NCI-H446 (cell line): ENCODE measurements at regions not wholly inside any gene's neighbourhood (a gene's known extent, or its start where the extent isn't known, plus 50 kb on each side); places are given as distances from the start of the nearest gene placed in this dataset.
"Not testable (repeated sequence)": the region's sequence is repeated elsewhere in the genome, so short reads cannot be mapped to it uniquely, and the experiment has no call there.

Source experiments
- DNase-seq, 2 experiments: peaks; one replicate each; lab custom pipeline; 2025; lab: John Stamatoyannopoulos, UW

- no peak for DNase-seq
Measured at GRCh38 chr5:103772248-103772647, 209.7 kb upstream of the NUDT12 start.

- DNase-seq, result no peak
Measured at GRCh38 chr5:103764403-103764802, 201.8 kb upstream of the NUDT12 start.

- DNase-seq, result peak in 1 of 2 experiments; percentile 46
Measured at GRCh38 chr5:103758996-103759395, 196.4 kb upstream of the NUDT12 start.

DNA sequence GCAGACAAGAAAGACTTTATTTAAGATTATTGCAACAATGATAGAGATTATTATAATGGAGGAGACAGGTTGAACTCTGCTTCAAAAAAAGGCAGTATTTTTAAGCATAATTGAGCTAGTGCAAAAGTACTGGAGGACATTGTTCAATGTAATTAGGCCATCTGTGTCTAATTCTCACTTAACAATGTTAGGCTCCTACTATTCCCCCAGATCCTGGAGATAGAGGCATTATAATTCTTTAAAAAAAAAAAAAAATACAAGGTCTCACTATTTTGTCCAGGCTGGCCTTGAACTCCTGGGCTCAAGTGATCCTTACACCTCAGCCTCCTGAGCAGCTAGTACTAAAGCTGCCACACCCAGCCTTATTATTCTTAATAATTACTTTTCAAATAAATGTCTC, 193.4 kb upstream of the NUDT12 start:
- DNase-seq, result no peak

- DNase-seq, result no peak
Measured at GRCh38 chr5:103745353-103746065, 182.9 kb upstream of the NUDT12 start.

DNA sequence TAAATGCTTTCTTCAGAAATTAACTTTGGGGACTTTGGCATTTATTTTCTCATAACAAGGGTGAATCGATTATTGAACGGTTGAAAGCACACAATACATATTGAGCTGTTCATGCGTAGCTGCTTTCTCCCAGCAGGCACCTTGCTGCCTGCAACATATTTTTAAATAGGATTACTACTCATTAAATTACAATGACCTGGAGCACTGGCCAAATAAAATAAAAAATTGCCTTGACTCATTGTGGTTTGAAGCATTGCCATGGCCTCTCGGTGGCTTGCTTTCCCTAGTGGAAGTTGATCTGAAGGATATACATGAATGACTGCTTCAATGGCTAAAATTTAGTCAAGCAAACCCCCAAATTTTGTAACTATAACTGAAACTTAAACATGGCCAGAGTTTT, 181.6 kb upstream of the NUDT12 start:
- peak in 1 of 2 experiments; percentile 13 for DNase-seq

- no peak for DNase-seq
Measured at GRCh38 chr5:103743421-103743820, 180.8 kb upstream of the NUDT12 start.

DNA sequence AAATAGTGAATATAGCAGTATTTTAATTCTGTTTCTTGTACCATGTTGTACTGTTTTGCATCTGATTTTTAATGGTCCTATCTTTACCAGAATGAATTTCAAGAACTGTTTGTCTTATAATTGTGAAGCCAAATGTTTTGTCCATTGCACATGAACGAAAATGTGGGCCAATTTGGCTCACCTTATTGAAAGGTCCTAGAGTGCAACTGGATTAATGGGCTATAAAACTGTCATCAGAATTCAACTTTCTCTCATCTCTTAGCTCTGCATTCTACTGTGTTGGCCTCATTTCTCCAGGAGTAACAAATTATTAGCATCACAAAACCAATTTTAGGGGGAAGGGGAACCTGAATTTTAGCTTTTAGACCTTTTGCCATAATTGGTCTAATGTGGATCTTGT, 179.4 kb upstream of the NUDT12 start:
- DNase-seq, result peak in 1 of 2 experiments; percentile 11

DNA sequence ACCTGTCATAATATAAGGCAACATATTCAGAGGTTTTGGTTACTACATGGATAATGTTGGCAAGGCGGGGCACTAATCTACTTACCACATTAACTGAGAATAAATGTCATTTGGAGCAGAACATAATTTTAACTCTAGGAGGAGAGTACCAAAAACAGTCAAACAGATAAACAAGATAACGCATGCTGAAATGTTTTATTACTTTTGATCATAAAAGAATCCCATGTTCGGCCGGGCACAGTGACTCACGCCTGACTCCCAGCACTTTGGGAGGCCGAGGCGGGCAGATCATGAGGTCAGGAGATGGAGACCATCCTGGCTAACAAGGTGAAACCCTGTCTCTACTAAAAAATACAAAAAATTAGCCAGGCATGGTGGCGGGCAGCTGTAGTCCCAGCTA, 173.8 kb upstream of the NUDT12 start:
- not testable (repeated sequence) for DNase-seq

DNA sequence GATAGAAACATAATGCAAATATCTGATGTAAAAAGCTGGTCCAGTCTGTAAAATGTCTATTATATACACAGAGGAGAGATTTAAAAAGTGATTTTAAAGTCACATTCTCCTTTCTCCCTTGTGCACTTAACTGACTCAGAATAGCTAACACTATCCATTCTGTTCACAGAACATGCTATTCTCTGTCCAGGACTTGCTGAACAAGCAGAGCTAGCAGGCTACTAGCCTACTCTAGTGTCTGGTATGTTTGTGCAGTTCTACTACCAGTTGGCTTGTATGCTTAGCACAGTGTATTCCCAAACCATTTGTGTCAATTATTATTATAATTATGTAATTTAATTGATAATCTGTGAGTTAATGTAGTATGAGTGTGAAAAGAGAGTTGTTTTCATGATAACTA, 161.7 kb upstream of the NUDT12 start:
- DNase-seq, result no peak

- no peak for DNase-seq
Measured at GRCh38 chr5:103721183-103721582, 158.6 kb upstream of the NUDT12 start.

GRCh38 chr5:103718108-103718507, 155.5 kb upstream of the NUDT12 start:
- no peak for DNase-seq

DNA sequence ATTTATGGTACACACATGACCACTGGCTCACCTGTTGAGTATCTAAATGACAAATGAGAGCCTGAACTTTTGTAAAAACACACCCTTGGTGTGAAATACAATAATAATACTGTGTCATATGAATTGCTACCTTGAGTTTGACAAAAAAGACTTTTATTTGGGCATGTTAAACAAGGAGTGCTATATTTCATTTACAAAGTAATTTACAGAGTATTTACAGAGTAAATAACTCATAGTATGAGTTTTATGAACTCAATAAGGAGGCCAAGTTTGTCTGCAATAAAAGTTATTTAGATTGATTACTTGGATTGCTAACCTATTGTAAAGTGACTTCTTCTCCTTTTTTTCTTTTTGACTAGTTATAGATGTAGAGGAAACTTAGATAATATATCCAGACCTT, 146.0 kb upstream of the NUDT12 start:
- no peak for DNase-seq

DNA sequence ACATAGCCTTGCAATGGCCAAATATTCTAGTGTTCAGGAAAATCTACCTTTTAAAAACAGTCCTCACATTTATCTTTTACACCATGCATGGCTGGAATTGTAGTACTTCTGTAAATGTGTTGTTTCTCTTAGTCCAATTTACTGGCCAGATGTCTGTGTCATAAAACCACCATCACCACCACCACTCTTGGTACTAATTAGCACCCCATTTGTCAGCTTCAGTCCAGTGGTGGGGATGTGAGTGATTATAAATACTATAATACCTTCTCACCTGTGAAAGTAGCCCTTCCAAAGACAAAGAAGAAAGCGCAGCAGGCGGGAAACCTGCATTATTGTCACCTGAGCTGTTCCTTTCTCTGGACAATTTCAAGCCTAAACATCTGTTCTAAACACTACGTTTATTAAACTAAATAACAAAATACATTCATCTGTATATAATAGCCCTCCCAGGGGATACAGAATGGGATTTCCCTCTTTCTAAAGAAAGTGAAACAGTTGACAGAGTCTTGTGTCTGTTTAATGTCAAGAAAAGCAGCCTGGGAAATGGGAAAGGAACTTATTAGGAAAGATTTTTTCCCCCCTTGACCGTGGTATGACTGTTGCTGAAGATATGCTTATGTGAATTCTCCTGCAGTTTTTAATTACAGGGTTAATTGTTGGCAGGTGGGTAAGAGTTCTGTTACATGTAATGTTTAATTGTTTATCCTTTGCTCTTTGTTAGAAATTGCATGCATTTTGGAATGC, 144.5 kb upstream of the NUDT12 start:
- DNase-seq, result no peak

DNA sequence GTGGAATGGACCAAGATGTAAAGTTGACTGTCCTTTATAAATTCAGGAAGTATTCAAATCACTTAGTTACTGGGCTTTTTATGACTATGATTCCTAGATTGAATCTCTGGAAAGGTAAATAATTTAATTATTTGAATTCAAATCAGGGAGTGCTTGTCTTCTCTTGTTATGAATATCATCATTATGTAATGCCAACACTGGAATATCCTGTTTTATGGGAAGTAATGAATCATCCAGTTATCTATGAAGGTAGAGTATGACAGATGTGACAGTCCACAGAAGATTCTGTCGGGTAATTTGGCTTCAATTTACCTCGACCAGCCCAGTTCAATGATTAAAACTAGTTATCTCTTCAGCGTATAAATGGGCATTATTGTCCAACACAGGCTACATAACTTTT, 141.0 kb upstream of the NUDT12 start:
- DNase-seq, result no peak

- DNase-seq, result no peak
Measured at GRCh38 chr5:103693517-103693916, 130.9 kb upstream of the NUDT12 start.

DNA sequence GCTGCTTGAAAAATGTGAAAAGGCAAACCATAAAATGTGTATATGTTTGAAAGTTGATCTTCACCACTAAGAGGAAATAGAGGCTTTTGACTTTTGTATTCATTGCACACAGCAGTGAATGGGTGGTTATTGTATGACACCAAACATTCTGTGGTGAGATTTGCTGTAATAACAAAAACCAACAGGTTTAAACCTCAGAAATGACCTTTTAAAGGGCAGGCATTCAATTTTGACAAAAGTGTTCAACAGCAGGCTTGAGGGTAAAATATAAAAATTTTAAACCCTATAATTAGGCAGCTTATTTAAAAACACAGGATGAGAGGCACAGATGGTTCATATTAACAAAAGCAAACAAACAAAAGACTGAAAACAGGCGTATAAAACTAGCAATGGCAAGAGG, 128.1 kb upstream of the NUDT12 start:
- DNase-seq, result no peak

DNA sequence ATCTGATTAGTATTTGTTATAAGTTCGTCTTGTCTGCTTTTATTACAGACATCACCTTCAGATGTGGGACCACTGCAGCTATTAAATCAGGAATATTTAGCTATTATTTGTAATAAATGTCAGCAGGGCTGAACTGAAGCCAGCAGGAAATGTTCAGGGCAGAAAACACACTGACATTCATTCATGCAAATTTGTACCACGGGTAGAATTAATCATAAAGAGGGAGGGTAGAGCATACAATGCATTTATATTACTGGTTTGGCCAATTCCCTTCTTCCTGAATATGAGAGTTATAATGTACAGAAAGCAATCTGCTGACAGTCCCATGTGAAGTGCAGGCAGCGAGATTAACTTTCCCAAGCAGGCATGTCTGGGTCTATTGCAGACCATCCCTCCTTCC, 117.3 kb upstream of the NUDT12 start:
- DNase-seq, result no peak

- not testable (repeated sequence) for DNase-seq
Measured at GRCh38 chr5:103676198-103676597, 113.6 kb upstream of the NUDT12 start.

DNA sequence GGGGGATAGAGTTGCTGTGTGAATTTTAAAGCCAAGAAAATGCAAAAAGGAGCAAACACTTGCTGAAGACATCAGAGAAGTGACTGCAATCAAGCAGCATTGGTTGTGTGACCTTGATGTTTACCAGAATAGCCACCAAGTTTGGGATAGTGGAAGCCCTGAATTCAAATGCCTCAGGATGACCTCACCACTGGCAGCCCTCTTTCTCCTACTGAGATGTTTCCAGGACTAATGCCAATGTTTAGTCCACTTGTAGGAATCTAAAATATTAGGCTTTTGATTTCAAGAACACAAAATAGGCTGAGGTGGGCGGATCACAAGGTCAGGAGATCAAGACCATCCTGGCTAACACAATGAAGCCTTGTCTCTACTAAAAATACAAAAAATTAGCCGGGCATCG, 112.2 kb upstream of the NUDT12 start:
- DNase-seq, result peak in 1 of 2 experiments; percentile 32

DNA sequence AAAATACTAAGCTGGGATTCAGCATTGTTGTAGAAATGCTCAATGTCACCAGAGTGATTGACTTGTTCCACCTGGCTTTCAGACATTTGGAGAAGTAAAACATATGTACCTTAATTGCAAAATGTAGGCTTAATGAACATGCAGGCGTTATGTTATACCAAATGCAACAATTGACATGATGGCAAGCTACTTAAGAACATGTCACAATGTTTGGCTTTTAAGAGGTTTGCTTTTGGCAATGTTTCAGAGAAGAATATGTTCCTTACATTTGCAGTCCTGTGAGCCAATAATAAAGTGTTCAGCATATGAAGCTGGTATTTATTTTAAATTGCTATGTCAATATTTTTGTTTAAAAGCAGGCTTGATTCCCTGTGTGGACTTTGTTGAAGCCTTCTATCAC, 111.7 kb upstream of the NUDT12 start:
- peak in 1 of 2 experiments; percentile 2 for DNase-seq

- peak in 1 of 2 experiments; percentile 59 for DNase-seq
Measured at GRCh38 chr5:103669615-103670014, 107.0 kb upstream of the NUDT12 start.

DNA sequence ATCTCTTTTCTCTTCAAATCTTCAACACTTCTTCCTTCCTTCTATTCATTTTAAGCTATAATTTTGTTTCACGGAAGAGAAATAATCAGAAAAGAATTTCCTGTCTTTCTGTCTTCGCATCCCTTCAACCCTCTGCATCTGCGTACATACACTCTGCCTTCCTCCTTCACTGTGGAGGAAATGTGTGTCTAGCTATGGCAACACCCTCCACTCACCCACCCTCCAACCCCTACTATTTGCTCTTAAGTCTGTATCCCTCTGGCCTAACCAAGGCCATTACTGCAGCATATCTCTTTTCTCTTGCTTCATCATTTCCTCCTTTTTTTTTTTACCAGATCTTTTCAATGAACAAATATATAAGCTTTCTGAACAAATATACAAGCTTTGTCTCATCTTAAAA, 105.7 kb upstream of the NUDT12 start:
- no peak for DNase-seq

DNA sequence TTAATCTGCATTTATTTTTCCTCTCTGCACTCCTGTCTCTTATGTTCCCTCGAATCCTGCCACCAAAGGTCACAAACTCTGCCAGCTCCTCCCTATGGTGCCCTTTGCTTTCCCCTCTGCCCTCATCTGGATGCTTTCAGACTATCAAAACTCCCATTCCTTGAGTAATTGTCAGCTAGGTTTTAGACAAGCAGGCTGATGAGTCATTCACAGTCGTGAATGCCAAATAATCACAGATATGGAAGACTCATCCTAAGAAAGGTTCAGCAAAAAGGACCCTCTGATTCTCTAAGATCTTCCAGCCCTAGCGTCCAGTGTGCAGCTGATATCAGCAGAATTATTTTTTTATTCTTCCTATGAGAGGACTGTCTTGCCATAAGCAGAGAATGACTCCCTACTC, 104.5 kb upstream of the NUDT12 start:
- DNase-seq, result peak in 1 of 2 experiments; percentile 32
